ENCODE measurements at regions not wholly inside any gene's neighbourhood (a gene's known extent, or its start where the extent isn't known, plus 50 kb on each side); places are given as distances from the start of the nearest gene placed in this dataset.

DNA sequence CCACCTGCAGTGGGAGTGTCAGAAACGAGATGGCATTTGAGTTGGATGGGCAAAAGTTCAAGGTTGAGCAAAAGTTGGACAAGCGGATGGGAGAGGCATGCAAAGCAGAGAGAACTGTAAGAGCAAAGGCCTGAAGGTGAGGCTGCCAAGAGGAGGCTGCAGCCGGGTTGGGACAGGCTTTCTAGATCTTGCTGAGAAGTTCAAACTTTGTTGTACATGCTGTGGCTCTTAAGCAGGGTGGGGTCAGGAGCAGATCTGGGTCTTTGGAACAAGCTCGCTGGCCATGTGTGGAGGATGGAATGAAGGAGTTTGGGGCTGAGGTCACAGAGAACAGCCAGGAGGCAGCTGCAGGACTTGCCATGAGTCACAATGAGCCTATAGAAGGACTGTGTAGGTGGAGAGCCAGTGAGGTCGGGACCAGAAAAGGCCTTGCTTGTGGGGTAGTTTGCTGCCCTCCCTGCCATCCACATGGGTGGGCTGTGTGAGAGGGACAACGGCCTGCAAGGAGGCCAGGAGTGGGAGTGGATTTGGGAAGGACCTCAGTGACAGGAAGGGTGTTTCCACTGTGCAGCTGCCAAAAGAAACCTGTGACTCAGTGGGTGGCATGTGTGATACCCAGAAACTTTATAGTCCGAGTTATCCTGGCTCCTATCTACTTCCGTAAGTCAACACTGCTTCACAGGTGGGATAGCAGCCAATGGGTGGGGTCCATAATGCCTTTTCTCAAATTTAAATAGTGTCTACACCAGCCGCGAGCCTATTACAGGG is 210.4 kb downstream of the MID1IP1 start:
- TF ChIP-seq, protein P1, sequence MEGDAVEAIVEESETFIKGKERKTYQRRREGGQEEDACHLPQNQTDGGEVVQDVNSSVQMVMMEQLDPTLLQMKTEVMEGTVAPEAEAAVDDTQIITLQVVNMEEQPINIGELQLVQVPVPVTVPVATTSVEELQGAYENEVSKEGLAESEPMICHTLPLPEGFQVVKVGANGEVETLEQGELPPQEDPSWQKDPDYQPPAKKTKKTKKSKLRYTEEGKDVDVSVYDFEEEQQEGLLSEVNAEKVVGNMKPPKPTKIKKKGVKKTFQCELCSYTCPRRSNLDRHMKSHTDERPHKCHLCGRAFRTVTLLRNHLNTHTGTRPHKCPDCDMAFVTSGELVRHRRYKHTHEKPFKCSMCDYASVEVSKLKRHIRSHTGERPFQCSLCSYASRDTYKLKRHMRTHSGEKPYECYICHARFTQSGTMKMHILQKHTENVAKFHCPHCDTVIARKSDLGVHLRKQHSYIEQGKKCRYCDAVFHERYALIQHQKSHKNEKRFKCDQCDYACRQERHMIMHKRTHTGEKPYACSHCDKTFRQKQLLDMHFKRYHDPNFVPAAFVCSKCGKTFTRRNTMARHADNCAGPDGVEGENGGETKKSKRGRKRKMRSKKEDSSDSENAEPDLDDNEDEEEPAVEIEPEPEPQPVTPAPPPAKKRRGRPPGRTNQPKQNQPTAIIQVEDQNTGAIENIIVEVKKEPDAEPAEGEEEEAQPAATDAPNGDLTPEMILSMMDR (IDR thresholded peaks at IDR 0.05 in 2 of 3, conservative IDR thresholded peaks at IDR 0.05 in 1 of 3; ENCODE audit: borderline replicate concordance in 1 of 3, insufficient read depth in 1 of 3, low read depth in 2 of 3, low read length in 2 of 3), result no peak
- TF ChIP-seq, protein P2, sequence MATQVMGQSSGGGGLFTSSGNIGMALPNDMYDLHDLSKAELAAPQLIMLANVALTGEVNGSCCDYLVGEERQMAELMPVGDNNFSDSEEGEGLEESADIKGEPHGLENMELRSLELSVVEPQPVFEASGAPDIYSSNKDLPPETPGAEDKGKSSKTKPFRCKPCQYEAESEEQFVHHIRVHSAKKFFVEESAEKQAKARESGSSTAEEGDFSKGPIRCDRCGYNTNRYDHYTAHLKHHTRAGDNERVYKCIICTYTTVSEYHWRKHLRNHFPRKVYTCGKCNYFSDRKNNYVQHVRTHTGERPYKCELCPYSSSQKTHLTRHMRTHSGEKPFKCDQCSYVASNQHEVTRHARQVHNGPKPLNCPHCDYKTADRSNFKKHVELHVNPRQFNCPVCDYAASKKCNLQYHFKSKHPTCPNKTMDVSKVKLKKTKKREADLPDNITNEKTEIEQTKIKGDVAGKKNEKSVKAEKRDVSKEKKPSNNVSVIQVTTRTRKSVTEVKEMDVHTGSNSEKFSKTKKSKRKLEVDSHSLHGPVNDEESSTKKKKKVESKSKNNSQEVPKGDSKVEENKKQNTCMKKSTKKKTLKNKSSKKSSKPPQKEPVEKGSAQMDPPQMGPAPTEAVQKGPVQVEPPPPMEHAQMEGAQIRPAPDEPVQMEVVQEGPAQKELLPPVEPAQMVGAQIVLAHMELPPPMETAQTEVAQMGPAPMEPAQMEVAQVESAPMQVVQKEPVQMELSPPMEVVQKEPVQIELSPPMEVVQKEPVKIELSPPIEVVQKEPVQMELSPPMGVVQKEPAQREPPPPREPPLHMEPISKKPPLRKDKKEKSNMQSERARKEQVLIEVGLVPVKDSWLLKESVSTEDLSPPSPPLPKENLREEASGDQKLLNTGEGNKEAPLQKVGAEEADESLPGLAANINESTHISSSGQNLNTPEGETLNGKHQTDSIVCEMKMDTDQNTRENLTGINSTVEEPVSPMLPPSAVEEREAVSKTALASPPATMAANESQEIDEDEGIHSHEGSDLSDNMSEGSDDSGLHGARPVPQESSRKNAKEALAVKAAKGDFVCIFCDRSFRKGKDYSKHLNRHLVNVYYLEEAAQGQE (IDR thresholded peaks at IDR 0.05; ENCODE audit: low read depth), result no peak
- TF ChIP-seq JUND (IDR thresholded peaks at IDR 0.05) (peak; percentile 29; the same call in 1 of the 2 replicates), POLR2AphosphoS5 (IDR thresholded peaks at IDR 0.05; ENCODE audit: low read depth, low read length) (no peak), POLR2A (IDR thresholded peaks at IDR 0.05; ENCODE audit: borderline replicate concordance, extremely low read depth, insufficient read depth, insufficient read length) (no peak), YY1 (IDR thresholded peaks at IDR 0.05; ENCODE audit: extremely low read depth, insufficient replicate concordance, low read depth, low read length) (no peak), EZH2 (IDR thresholded peaks at IDR 0.05) (no peak), ZNF274 (IDR thresholded peaks at IDR 0.05; ENCODE audit: low read depth, low read length) (no peak), TCF7L2 (IDR thresholded peaks at IDR 0.05; ENCODE audit: borderline replicate concordance, extremely low read depth, insufficient read depth, insufficient read length) (no peak)
- TF ChIP-seq, protein P3, sequence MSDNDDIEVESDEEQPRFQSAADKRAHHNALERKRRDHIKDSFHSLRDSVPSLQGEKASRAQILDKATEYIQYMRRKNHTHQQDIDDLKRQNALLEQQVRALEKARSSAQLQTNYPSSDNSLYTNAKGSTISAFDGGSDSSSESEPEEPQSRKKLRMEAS (IDR thresholded peaks at IDR 0.05), result peak; percentile 33; the same call in 1 of the 2 replicates

Measured in HCT116 (cell line).